H1 (cell line): ENCODE measurements at regions not wholly inside any gene's neighbourhood (a gene's known extent, or its start where the extent isn't known, plus 50 kb on each side); places are given as distances from the start of the nearest gene placed in this dataset.

ENCODE experiments used
- CTCF ChIA-PET: fragments of 300-600 bp; sonication (Branson Sonifier 250); formaldehyde crosslinking; loops from one replicate; lab custom pipeline; 2021; ENCODE audit not compliant: partially characterized antibody; lab: Charles Lee
- POLR2A ChIA-PET: fragments of 300-600 bp; sonication (Branson Sonifier 250); formaldehyde crosslinking; loops from one replicate; lab custom pipeline; 2021; ENCODE audit warnings: inconsistent platforms; ENCODE audit not compliant: partially characterized antibody; lab: Charles Lee
- DNase-seq, 2 experiments: peaks; one replicate each; pipeline versions ENCODE4 v3.0.0 to v3.0.0-alpha.2; 2010 to 2022; ENCODE audit warnings: low spot score in 2 of 2, low read depth in 1 of 2, mixed read lengths in 1 of 2
- FAIRE-seq: peaks from 2 replicates; lab custom pipeline; 2011; peaks lifted over from hg19 to GRCh38; lab: Jason Lieb, UNC
- H2AFZ ChIP-seq: 2 replicates; pipeline ENCODE4 v1.8.1; 2012; ENCODE audit warnings: low read length, inconsistent platforms
- H2AK5ac ChIP-seq: 2 replicates; pipeline ENCODE4 v1.6.1; 2013; ENCODE audit warnings: low read depth, low read length
- H2BK120ac ChIP-seq: replicated peaks from 2 replicates; pipeline ENCODE3; 2013; ENCODE audit warnings: low read depth, low read length, inconsistent platforms
- H2BK12ac ChIP-seq: 2 replicates; pipeline ENCODE4 v1.6.1; 2013; ENCODE audit warnings: low read depth, low read length
- H2BK15ac ChIP-seq: 2 replicates; pipeline ENCODE4 v1.6.1; 2013; ENCODE audit warnings: low read length
- H2BK20ac ChIP-seq: 2 replicates; pipeline ENCODE4 v1.6.1; 2013; ENCODE audit warnings: low read length
- H2BK5ac ChIP-seq: 2 replicates; pipeline ENCODE4 v1.6.1; 2013; ENCODE audit warnings: low read depth, low read length
- H3K14ac ChIP-seq: 2 replicates; pipeline ENCODE4 v1.6.1; 2013; ENCODE audit warnings: inconsistent platforms; ENCODE audit not compliant: insufficient read length
- H3K18ac ChIP-seq: 2 replicates; pipeline ENCODE4 v1.6.1; 2013; ENCODE audit warnings: low read length; ENCODE audit errors: extremely low read depth
- H3K23ac ChIP-seq: 2 replicates; pipeline ENCODE4 v1.6.1; 2013; ENCODE audit warnings: inconsistent platforms; ENCODE audit not compliant: insufficient read length
- H3K23me2 ChIP-seq: 2 replicates; pipeline ENCODE4 v1.6.1; 2013; ENCODE audit warnings: low read depth, low read length
- H3K27ac ChIP-seq: 2 replicates; pipeline ENCODE4 v1.6.1; 2011; ENCODE audit warnings: low read depth, low read length, inconsistent platforms
- H3K27me3 ChIP-seq, 4 experiments: replicated peaks in 1 of 4; 1 replicate in 1 of 4; 2 replicates in 3 of 4; pipeline versions ENCODE4 v1.6.1 to v1.8.1; 2011 to 2013; ENCODE audit warnings: low read length in 3 of 4, mild to moderate bottlenecking in 3 of 4, inconsistent platforms in 2 of 4, mixed read lengths in 2 of 4, moderate library complexity in 1 of 4; ENCODE audit not compliant: control insufficient read depth in 3 of 4, insufficient read depth in 3 of 4; ENCODE audit errors: extremely low read depth in 1 of 4
- H3K36me3 ChIP-seq, 4 experiments: 2 replicates each; pipeline versions ENCODE4 v1.6.1 to v1.8.1; 2011 to 2013; ENCODE audit warnings: mild to moderate bottlenecking in 4 of 4, low read length in 3 of 4, moderate library complexity in 2 of 4, control low read depth in 1 of 4, inconsistent platforms in 1 of 4; ENCODE audit not compliant: insufficient read depth in 4 of 4, control insufficient read depth in 2 of 4
- H3K4ac ChIP-seq: replicated peaks from 2 replicates; pipeline ENCODE3; 2013; ENCODE audit warnings: low read length, low read depth, mixed read lengths, inconsistent platforms; ENCODE audit not compliant: insufficient read length
- H3K4me1 ChIP-seq, 4 experiments: replicated peaks in 1 of 4; 1 replicate in 1 of 4; 2 replicates in 3 of 4; pipeline versions ENCODE4 v1.6.1 to v1.8.1; 2011 to 2013; ENCODE audit warnings: low read length in 3 of 4, inconsistent platforms in 2 of 4, mixed read lengths in 1 of 4; ENCODE audit not compliant: insufficient read depth in 4 of 4, control insufficient read depth in 3 of 4
- H3K4me2 ChIP-seq, 2 experiments: 2 replicates each; pipeline versions ENCODE4 v1.6.1 to v1.8.1; 2011 to 2013; ENCODE audit warnings: low read depth in 2 of 2, low read length in 2 of 2, control low read depth in 1 of 2, inconsistent platforms in 1 of 2, mild to moderate bottlenecking in 1 of 2; ENCODE audit not compliant: insufficient read depth in 1 of 2
- H3K4me3 ChIP-seq, 4 experiments: fragments of 200-600, 300-600 bp in 1 of 4; sonication (generic), shearing (Covaris generic), sonication (Bioruptor Twin) in 1 of 4; 2 replicates each; pipeline versions ENCODE4 v1.5.1 to v1.8.1; 2011 to 2016; ENCODE audit warnings: low read length in 4 of 4, low read depth in 3 of 4, control low read depth in 2 of 4, inconsistent platforms in 2 of 4, mild to moderate bottlenecking in 2 of 4, mixed read lengths in 1 of 4, moderate library complexity in 1 of 4; ENCODE audit not compliant: insufficient read depth in 2 of 4; ENCODE audit errors: extremely low read depth in 1 of 4
- H3K56ac ChIP-seq: replicated peaks from 2 replicates; pipeline ENCODE3; 2013; ENCODE audit warnings: low read depth, mild to moderate bottlenecking, mixed read lengths, low read length, inconsistent platforms; ENCODE audit not compliant: insufficient read length
- H3K79me1 ChIP-seq: 2 replicates; pipeline ENCODE4 v1.6.1; 2013; ENCODE audit warnings: low read depth, low read length, control low read depth
- H3K79me2 ChIP-seq, 2 experiments: 2 replicates each; pipeline versions ENCODE4 v1.6.1 to v1.8.1; 2012 to 2013; ENCODE audit warnings: low read length in 2 of 2, mild to moderate bottlenecking in 2 of 2, inconsistent platforms in 1 of 2; ENCODE audit not compliant: insufficient read depth in 2 of 2, control insufficient read depth in 1 of 2
- H3K9ac ChIP-seq, 4 experiments: replicated peaks in 1 of 4; 1 replicate in 1 of 4; 2 replicates in 3 of 4; pipeline versions ENCODE4 v1.6.1 to v1.8.1; 2011 to 2013; ENCODE audit warnings: low read depth in 3 of 4, low read length in 3 of 4, control low read depth in 2 of 4, mild to moderate bottlenecking in 2 of 4, moderate library complexity in 2 of 4, inconsistent platforms in 1 of 4; ENCODE audit errors: extremely low read depth in 1 of 4
- H3K9me3 ChIP-seq, 2 experiments: 2 replicates each; pipeline versions ENCODE4 v1.6.1 to v1.8.1; 2012 to 2013; ENCODE audit warnings: mild to moderate bottlenecking in 2 of 2, moderate library complexity in 2 of 2, control low read depth in 1 of 2, inconsistent platforms in 1 of 2, low read depth in 1 of 2, low read length in 1 of 2, mixed read lengths in 1 of 2; ENCODE audit not compliant: insufficient read depth in 2 of 2
- H4K20me1 ChIP-seq, 2 experiments: replicated peaks in 1 of 2; 2 replicates each; pipeline versions ENCODE3 to v1.8.1; 2011 to 2013; ENCODE audit warnings: inconsistent platforms in 2 of 2, low read length in 2 of 2, mild to moderate bottlenecking in 1 of 2; ENCODE audit not compliant: insufficient read depth in 2 of 2, control insufficient read depth in 1 of 2
- H4K5ac ChIP-seq: 2 replicates; pipeline ENCODE4 v1.6.1; 2013; ENCODE audit warnings: low read length, low read depth, mixed read lengths, inconsistent platforms; ENCODE audit not compliant: insufficient read length
- H4K8ac ChIP-seq: 2 replicates; pipeline ENCODE4 v1.8.0; 2013; ENCODE audit warnings: mild to moderate bottlenecking, moderate library complexity, low read length, inconsistent platforms; ENCODE audit not compliant: insufficient read depth; ENCODE audit errors: extremely low read depth
- H4K91ac ChIP-seq: replicated peaks from 2 replicates; pipeline ENCODE3; 2013; ENCODE audit warnings: low read length, mixed read lengths, inconsistent platforms; ENCODE audit not compliant: insufficient read length
- KDM4A ChIP-seq: IDR thresholded peaks from one replicate; pipeline ENCODE4 v1.7.1; 2012; ENCODE audit warnings: low read depth, mild to moderate bottlenecking, moderate library complexity, low read length, inconsistent platforms; ENCODE audit not compliant: severe bottlenecking
- POLR2AphosphoS5 ChIP-seq: IDR thresholded peaks from 2 replicates; pipeline ENCODE4 v1.6.1; 2011; ENCODE audit warnings: low read depth, low read length
- POU5F1 ChIP-seq: IDR thresholded peaks from 2 replicates; pipeline ENCODE4 v1.6.1; 2011; ENCODE audit warnings: low read depth, mild to moderate bottlenecking, low read length, moderate library complexity
- SRF ChIP-seq: IDR thresholded peaks from 2 replicates; pipeline ENCODE4 v1.6.1; 2011; ENCODE audit warnings: mild to moderate bottlenecking, low read depth, low read length, moderate library complexity
- WGBS, 2 experiments: shearing (Covaris generic) in 1 of 2; methylation state at CpG; one replicate each; pipeline versions ENCODE4 v1.1.6 to v1.1.7; 2013 to 2015; ENCODE audit warnings: low lambda C conversion rate in 2 of 2, mixed read lengths in 2 of 2, inconsistent platforms in 1 of 2, low coverage in 1 of 2, missing lambda C conversion rate in 1 of 2; ENCODE audit not compliant: insufficient replicate concordance in 2 of 2, insufficient coverage in 1 of 2, insufficient read length in 1 of 2; ENCODE audit errors: extremely low coverage in 1 of 2, missing lambda C conversion rate in 1 of 2; 5-methylcytosine and 5-hydroxymethylcytosine counted together

GRCh38 chr12:88662961-88663360, 82.7 kb upstream of the KITLG start:
- no peak overlapping the region for H3K9ac ChIP-seq
- WGBS, 2 experiments = 91% methylated on average over 1 of the region's 1 CpG; no CpG with 5 or more reads in 1 of the 2 experiments
- no peak overlapping the region for H2BK15ac ChIP-seq
- H3K18ac ChIP-seq = no peak overlapping the region
- H3K9me3 ChIP-seq = no peaks in the 10 kb centered on the region
- no peaks in the 10 kb centered on the region for H3K79me1 ChIP-seq
- no peak overlapping the region for H2AFZ ChIP-seq
- H4K20me1 ChIP-seq = no peaks in the 10 kb centered on the region
- no peak overlapping the region for H3K14ac ChIP-seq
- no peak overlapping the region for H3K23ac ChIP-seq
- no peaks in the 10 kb centered on the region for H3K36me3 ChIP-seq
- DNase-seq (no peak), FAIRE-seq (no peak)
- no peak overlapping the region for H4K91ac ChIP-seq
- H2BK12ac ChIP-seq = no peak overlapping the region
- POLR2A ChIA-PET = no interaction called here
- no peaks in the 10 kb centered on the region for H3K4me1 ChIP-seq
- no peak overlapping the region for H3K4me2 ChIP-seq
- H3K79me2 ChIP-seq = no peaks in the 10 kb centered on the region
- no peak overlapping the region for H3K27ac ChIP-seq
- no peaks in the 10 kb centered on the region for H3K23me2 ChIP-seq
- no peak overlapping the region for H3K56ac ChIP-seq
- H3K4me3 ChIP-seq = no peak overlapping the region
- no peak overlapping the region for H3K4ac ChIP-seq
- H3K27me3 ChIP-seq = no peaks in the 10 kb centered on the region
- no peak overlapping the region for H2BK120ac ChIP-seq
- H2BK5ac ChIP-seq = no peak overlapping the region
- H4K5ac ChIP-seq = no peak overlapping the region
- no peak overlapping the region for H2BK20ac ChIP-seq
- CTCF ChIA-PET = interaction anchor here (0.6 kb wide), 1 partner anchor 331 kb away, joined by 3 read pairs; no protein-coding TSS in a partner anchor
- H4K8ac ChIP-seq = no peak overlapping the region
- no peak overlapping the region for H2AK5ac ChIP-seq
- TF ChIP-seq POU5F1 = no peak
- TF ChIP-seq SRF = no peak
- no peak for TF ChIP-seq KDM4A
- TF ChIP-seq POLR2AphosphoS5 = no peak
